HepG2 (cell line): ENCODE measurements at regions not wholly inside any gene's neighbourhood (a gene's known extent, or its start where the extent isn't known, plus 50 kb on each side); places are given as distances from the start of the nearest gene placed in this dataset.

Experiments used
- EHMT2 ChIP-seq: fragments of 200-600 bp; sonication (generic); IDR thresholded peaks from 2 replicates; pipeline ENCODE4 v1.7.0; 2017; ENCODE audit warnings: antibody characterized with exemption, low read depth, low read length, borderline replicate concordance
- ETV5 ChIP-seq: IDR thresholded peaks from 2 replicates; pipeline ENCODE4 v1.6.1; 2018; ENCODE audit warnings: missing biosample characterization, missing genetic modification reagents, inconsistent platforms, borderline replicate concordance
- FOSL1 ChIP-seq: sonication (generic); formaldehyde crosslinking; IDR thresholded peaks from 2 replicates; pipeline ENCODE4 v1.9.0; 2021; ENCODE audit warnings: missing genetic modification reagents, borderline replicate concordance
- KDM5A ChIP-seq: fragments of 200-600 bp; sonication (generic); IDR thresholded peaks from 2 replicates; pipeline ENCODE4 v1.7.0; 2018; ENCODE audit warnings: antibody characterized with exemption, mild to moderate bottlenecking, low read length, borderline replicate concordance
- MEIS2 ChIP-seq: sonication (generic); formaldehyde crosslinking; IDR thresholded peaks from 2 replicates; pipeline ENCODE4 v1.9.0; 2021; ENCODE audit warnings: mild to moderate bottlenecking, missing genetic modification reagents
- MIER3 ChIP-seq: IDR thresholded peaks from 2 replicates; pipeline ENCODE4 v1.6.1; 2016; ENCODE audit warnings: missing compliant biosample characterization, borderline replicate concordance
- NBN ChIP-seq: fragments of 450-650 bp; conservative IDR thresholded peaks from 2 replicates; pipeline ENCODE4 v1.6.1; 2017
- RAD21 ChIP-seq: fragments of 450-650 bp; formaldehyde crosslinking; IDR thresholded peaks from 2 replicates; pipeline ENCODE4 v1.5.0; 2020; ENCODE audit warnings: mild to moderate bottlenecking
- SRSF4 ChIP-seq: fragments of 200-400 bp; formaldehyde crosslinking; IDR thresholded peaks from one replicate; pipeline ENCODE4 v1.6.1; 2018; ENCODE audit warnings: mild to moderate bottlenecking, low read depth, low read length, moderate library complexity; ENCODE audit not compliant: poor library complexity, severe bottlenecking
- TEAD3 ChIP-seq: optimal IDR thresholded peaks from 2 replicates; pipeline ENCODE3; 2016; ENCODE audit warnings: borderline replicate concordance
- XRCC5 ChIP-seq: fragments of 200-400 bp; formaldehyde crosslinking; optimal IDR thresholded peaks from 2 replicates; pipeline ENCODE3; 2017; ENCODE audit warnings: mild to moderate bottlenecking, low read length
- ZBTB42 ChIP-seq: sonication (generic); formaldehyde crosslinking; IDR thresholded peaks from 2 replicates; pipeline ENCODE4 v1.5.0; 2020; ENCODE audit warnings: mild to moderate bottlenecking, missing genetic modification reagents
- ZMYM3 ChIP-seq: sonication (generic); formaldehyde crosslinking; IDR thresholded peaks from 2 replicates; pipeline ENCODE4 v1.5.1; 2020; ENCODE audit warnings: mild to moderate bottlenecking, missing genetic modification reagents
- ZNF230 ChIP-seq: sonication (generic); formaldehyde crosslinking; IDR thresholded peaks from 2 replicates; pipeline ENCODE4 v1.4.0; 2020; ENCODE audit warnings: mild to moderate bottlenecking, missing genetic modification reagents
- ZNF44 ChIP-seq: sonication (generic); formaldehyde crosslinking; IDR thresholded peaks from 2 replicates; pipeline ENCODE4 v1.5.1; 2020; ENCODE audit warnings: mild to moderate bottlenecking, missing genetic modification reagents
- ZNF570 ChIP-seq: sonication (generic); formaldehyde crosslinking; IDR thresholded peaks from 2 replicates; pipeline ENCODE4 v1.4.0; 2020; ENCODE audit warnings: mild to moderate bottlenecking, missing genetic modification reagents, borderline replicate concordance
- ZNF768 ChIP-seq: sonication (generic); formaldehyde crosslinking; IDR thresholded peaks from 2 replicates; pipeline ENCODE4 v1.4.0; 2020; ENCODE audit warnings: missing genetic modification reagents
- ZSCAN29 ChIP-seq: sonication (generic); formaldehyde crosslinking; conservative IDR thresholded peaks from 2 replicates; pipeline ENCODE4 v1.4.0; 2020; ENCODE audit warnings: mild to moderate bottlenecking, missing genetic modification reagents
- ZSCAN30 ChIP-seq: sonication (generic); formaldehyde crosslinking; IDR thresholded peaks from 2 replicates; pipeline ENCODE4 v1.5.0; 2020; ENCODE audit warnings: mild to moderate bottlenecking, missing genetic modification reagents
- TF ChIP-seq, protein P1 (sequence below): sonication (generic); formaldehyde crosslinking; IDR thresholded peaks from 2 replicates; pipeline ENCODE4 v1.4.0; 2020; ENCODE audit warnings: mild to moderate bottlenecking, missing genetic modification reagents
- TF ChIP-seq, protein P2 (sequence below): sonication (generic); formaldehyde crosslinking; IDR thresholded peaks from 2 replicates; pipeline ENCODE4 v1.4.0; 2020; ENCODE audit warnings: missing genetic modification reagents, borderline replicate concordance
- TF ChIP-seq, protein P3 (sequence below): sonication (generic); formaldehyde crosslinking; conservative IDR thresholded peaks from 2 replicates; pipeline ENCODE4 v1.5.0; 2020; ENCODE audit warnings: missing genetic modification reagents

- TF ChIP-seq MIER3 (no peak), ZNF570 (CRISPR knock-in tag) (no peak), ZBTB42 (CRISPR knock-in tag) (no peak), XRCC5 (peak; percentile 59), FOSL1 (no peak), EHMT2 (no peak), KDM5A (no peak), NBN (no peak), ZMYM3 (CRISPR knock-in tag) (peak; percentile 8; the same call in 1 of the 2 replicates), ZSCAN29 (no peak), ZSCAN30 (CRISPR knock-in tag) (no peak), SRSF4 (no peak), MEIS2 (CRISPR knock-in tag) (0 out of 2 replicates have a peak, but pooled peaks have one; percentile 29), ZNF44 (CRISPR knock-in tag) (0 out of 2 replicates have a peak, but pooled peaks have one; percentile 29), RAD21 (CRISPR knock-in tag) (no peak), ZNF230 (CRISPR knock-in tag) (0 out of 2 replicates have a peak, but pooled peaks have one; percentile 9), TEAD3 (CRISPR knock-in tag) (peak; percentile 71), ETV5 (CRISPR knock-in tag) (no peak), ZNF768 (CRISPR knock-in tag) (peak; percentile 70; the same call in 1 of the 2 replicates)
- TF ChIP-seq, protein P1, sequence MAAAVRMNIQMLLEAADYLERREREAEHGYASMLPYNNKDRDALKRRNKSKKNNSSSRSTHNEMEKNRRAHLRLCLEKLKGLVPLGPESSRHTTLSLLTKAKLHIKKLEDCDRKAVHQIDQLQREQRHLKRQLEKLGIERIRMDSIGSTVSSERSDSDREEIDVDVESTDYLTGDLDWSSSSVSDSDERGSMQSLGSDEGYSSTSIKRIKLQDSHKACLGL (CRISPR knock-in tag) = 0 out of 2 replicates have a peak, but pooled peaks have one; percentile 43
- TF ChIP-seq, protein P2, sequence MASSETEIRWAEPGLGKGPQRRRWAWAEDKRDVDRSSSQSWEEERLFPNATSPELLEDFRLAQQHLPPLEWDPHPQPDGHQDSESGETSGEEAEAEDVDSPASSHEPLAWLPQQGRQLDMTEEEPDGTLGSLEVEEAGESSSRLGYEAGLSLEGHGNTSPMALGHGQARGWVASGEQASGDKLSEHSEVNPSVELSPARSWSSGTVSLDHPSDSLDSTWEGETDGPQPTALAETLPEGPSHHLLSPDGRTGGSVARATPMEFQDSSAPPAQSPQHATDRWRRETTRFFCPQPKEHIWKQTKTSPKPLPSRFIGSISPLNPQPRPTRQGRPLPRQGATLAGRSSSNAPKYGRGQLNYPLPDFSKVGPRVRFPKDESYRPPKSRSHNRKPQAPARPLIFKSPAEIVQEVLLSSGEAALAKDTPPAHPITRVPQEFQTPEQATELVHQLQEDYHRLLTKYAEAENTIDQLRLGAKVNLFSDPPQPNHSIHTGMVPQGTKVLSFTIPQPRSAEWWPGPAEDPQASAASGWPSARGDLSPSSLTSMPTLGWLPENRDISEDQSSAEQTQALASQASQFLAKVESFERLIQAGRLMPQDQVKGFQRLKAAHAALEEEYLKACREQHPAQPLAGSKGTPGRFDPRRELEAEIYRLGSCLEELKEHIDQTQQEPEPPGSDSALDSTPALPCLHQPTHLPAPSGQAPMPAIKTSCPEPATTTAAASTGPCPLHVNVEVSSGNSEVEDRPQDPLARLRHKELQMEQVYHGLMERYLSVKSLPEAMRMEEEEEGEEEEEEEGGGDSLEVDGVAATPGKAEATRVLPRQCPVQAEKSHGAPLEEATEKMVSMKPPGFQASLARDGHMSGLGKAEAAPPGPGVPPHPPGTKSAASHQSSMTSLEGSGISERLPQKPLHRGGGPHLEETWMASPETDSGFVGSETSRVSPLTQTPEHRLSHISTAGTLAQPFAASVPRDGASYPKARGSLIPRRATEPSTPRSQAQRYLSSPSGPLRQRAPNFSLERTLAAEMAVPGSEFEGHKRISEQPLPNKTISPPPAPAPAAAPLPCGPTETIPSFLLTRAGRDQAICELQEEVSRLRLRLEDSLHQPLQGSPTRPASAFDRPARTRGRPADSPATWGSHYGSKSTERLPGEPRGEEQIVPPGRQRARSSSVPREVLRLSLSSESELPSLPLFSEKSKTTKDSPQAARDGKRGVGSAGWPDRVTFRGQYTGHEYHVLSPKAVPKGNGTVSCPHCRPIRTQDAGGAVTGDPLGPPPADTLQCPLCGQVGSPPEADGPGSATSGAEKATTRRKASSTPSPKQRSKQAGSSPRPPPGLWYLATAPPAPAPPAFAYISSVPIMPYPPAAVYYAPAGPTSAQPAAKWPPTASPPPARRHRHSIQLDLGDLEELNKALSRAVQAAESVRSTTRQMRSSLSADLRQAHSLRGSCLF = no peak
- TF ChIP-seq, protein P3, sequence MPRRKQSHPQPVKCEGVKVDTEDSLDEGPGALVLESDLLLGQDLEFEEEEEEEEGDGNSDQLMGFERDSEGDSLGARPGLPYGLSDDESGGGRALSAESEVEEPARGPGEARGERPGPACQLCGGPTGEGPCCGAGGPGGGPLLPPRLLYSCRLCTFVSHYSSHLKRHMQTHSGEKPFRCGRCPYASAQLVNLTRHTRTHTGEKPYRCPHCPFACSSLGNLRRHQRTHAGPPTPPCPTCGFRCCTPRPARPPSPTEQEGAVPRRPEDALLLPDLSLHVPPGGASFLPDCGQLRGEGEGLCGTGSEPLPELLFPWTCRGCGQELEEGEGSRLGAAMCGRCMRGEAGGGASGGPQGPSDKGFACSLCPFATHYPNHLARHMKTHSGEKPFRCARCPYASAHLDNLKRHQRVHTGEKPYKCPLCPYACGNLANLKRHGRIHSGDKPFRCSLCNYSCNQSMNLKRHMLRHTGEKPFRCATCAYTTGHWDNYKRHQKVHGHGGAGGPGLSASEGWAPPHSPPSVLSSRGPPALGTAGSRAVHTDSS (CRISPR knock-in tag) = no peak
Observed at GRCh38 chr17:72591289-72592241, 470.7 kb downstream of the SOX9 start (continued).
